Ovary (tissue), 7 donors: ENCODE measurements at regions not wholly inside any gene's neighbourhood (a gene's known extent, or its start where the extent isn't known, plus 50 kb on each side); places are given as distances from the start of the nearest gene placed in this dataset.

ENCODE experiments used
- DNase-seq, 5 donors: peaks; one replicate each; pipeline ENCODE4 v3.0.0-alpha.2; 2019 to 2020
- H3K27ac ChIP-seq, 2 donors: fragments of 200-600 bp; one replicate each; pipeline versions ENCODE4 v1.5.1 to v1.8.0; 2019 to 2022
- H3K27me3 ChIP-seq: fragments of 200-600 bp; one replicate; pipeline ENCODE4 v1.8.0; 2022
- H3K36me3 ChIP-seq: fragments of 200-600 bp; sonication (generic); one replicate; pipeline ENCODE4 v1.5.1; 2019
- H3K4me1 ChIP-seq: one replicate; pipeline ENCODE4 v1.8.1; 2013; ENCODE audit warnings: mild to moderate bottlenecking, moderate library complexity; ENCODE audit not compliant: insufficient read depth
- H3K4me3 ChIP-seq: fragments of 200-600 bp; sonication (generic); one replicate; pipeline ENCODE4 v1.5.1; 2017
- H3K9me3 ChIP-seq, 2 donors: fragments of 200-600 bp in 1 of 2; sonication (generic) in 1 of 2; one replicate each; pipeline versions ENCODE4 v1.5.1 to v1.8.1; 2013 to 2019; ENCODE audit warnings: mild to moderate bottlenecking in 1 of 2, moderate library complexity in 1 of 2
- CTCF ChIP-seq, 3 donors: fragments of 450-650 bp in 2 of 3; fragments of 200-600 bp in 1 of 3; IDR thresholded peaks; one replicate each; pipeline versions ENCODE4 v1.5.1 to v1.8.0; 2016 to 2022; ENCODE audit warnings: antibody characterized with exemption in 3 of 3, mild to moderate bottlenecking in 1 of 3
- EP300 ChIP-seq: sonication (generic); formaldehyde crosslinking; IDR thresholded peaks from one replicate; pipeline ENCODE4 v1.6.1; 2017; ENCODE audit warnings: antibody characterized with exemption
- POLR2A ChIP-seq: fragments of 450-650 bp; IDR thresholded peaks from one replicate; pipeline ENCODE4 v1.6.1; 2017; ENCODE audit warnings: antibody characterized with exemption, mild to moderate bottlenecking, moderate library complexity
- WGBS, 3 donors: extraction: QIAGEN DNeasy Blood & Tissue Kit in 1 of 3; methylation state at CpG; one replicate each; pipeline versions ENCODE4 v1.1.5 to v1.1.7; 2013 to 2017; 5-methylcytosine and 5-hydroxymethylcytosine counted together
- intact Hi-C, 4 donors: fragments of 100-400 bp; cut with DNase I; formaldehyde crosslinking; loops; one replicate each; pipeline versions ENCODE4 v1.11.0 to v1.15.1; 2022 to 2023
- donor health status: DM: no; HTN: no; CAD: no; lungs with moderate emphysema.
- donor health status: DM: no; HTN: no; CAD: no.
- donor health status: Bipolar disorder and iron deficiency.
- donor health status: DM: no; HTN: no; CAD: no.
- donor health status: DM: yes; HTN: yes; CAD: no.

GRCh38 chr7:13036256-13036780, 348.9 kb downstream of the ARL4A start:
- H3K4me1 ChIP-seq, result no peaks in the 10 kb centered on the region
- H3K27ac ChIP-seq, result no peak overlapping the region
- H3K27me3 ChIP-seq, result no peaks in the 10 kb centered on the region
- no peaks in the 10 kb centered on the region for H3K9me3 ChIP-seq
- H3K4me3 ChIP-seq, result no peak overlapping the region
- no peaks in the 10 kb centered on the region for H3K36me3 ChIP-seq
- intact Hi-C loops, result no loop called here
- no peak for DNase-seq
- no peak for TF ChIP-seq POLR2A

- 0 to 58% (median 16%) methylated on average over 1 of the region's 1 CpG for WGBS, 3 donors
- Histone ChIP-seq H3K36me3 (no peaks in the 10 kb centered on the region), H3K4me3 (no peak overlapping the region), H3K27me3 (no peaks in the 10 kb centered on the region), H3K9me3 (no peaks in the 10 kb centered on the region), H3K27ac (no peak overlapping the region), H3K4me1 (no peaks in the 10 kb centered on the region)
- TF ChIP-seq EP300 (no peak), POLR2A (no peak), CTCF (IDR thresholded peaks at IDR 0.05) (no peak)
- DNase-seq, result no peak
- intact Hi-C loops, result no loop called here
These were observed 349.8 kb downstream of the ARL4A start for GRCh38 chr7:13037216-13037615.

DNA sequence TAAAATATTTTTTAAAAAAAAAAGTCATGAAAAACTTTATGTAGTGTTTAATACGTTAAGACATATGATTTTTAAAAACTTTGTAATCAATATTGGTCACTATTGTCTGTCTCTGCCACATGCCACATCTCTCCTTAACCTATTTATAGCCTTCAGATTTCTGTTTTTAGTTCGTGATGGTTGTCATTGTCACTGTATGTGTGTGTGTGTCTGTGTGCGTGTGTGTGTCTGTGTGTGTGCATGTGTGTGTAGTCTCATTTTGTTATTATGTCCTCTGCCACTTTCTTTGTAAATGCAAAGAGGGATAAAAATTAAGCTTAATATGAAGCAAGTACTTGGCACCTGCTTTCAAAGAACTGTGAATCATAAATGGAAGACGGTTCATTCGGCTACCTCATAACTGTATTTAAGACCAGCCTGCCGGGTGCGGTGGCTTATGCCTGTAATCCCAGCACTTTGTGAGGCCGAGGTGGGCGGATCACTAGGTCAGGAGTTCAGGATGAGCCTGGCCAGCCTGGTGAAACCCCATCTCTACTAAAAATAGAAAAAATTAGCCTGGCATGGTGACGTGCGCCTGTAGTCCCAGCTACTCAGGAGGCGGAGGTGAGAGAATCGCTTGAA, 354.0 kb downstream of the ARL4A start:
- 84 to 91% (median 87%) methylated on average over 13 of the region's 13 CpGs for WGBS, 3 donors
- no peaks in the 10 kb centered on the region for H3K9me3 ChIP-seq
- no peaks in the 10 kb centered on the region for H3K4me1 ChIP-seq
- no peak overlapping the region for H3K4me3 ChIP-seq
- intact Hi-C loops, result no loop called here
- no peaks in the 10 kb centered on the region for H3K36me3 ChIP-seq
- DNase-seq, result no peak
- TF ChIP-seq POLR2A (no peak), CTCF (IDR thresholded peaks at IDR 0.05) (no peak), EP300 (no peak)
- no peak overlapping the region for H3K27ac ChIP-seq
- no peaks in the 10 kb centered on the region for H3K27me3 ChIP-seq

DNA sequence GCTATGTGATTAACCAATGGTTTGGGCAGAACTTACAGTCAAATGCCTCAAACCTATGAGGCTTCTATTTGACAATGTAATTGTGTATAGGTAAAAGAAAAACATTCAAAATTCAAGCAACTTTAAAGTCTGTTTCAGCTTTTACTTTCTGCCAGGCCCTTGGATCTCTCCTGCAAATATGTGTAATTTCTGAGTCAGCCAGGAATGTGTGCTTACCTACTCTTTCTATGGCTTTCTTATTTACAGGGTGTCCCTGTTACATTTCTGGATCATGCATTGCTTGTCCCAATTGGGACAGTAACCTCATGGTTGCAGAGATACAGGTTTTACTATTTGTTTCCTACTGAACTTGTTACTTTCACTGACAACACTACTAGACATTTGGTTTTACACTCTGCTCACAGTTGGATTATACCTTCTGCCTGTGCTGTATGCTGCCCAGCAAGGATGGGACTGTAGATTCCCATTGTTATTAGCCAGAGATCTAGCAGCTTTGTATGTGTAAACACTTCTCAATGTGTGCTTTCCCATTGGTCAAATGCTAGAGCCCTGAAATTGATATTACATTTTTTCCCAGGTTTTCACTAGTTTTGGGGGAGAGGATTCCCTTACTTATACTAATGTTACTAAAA, 355.3 kb downstream of the ARL4A start:
- no peaks in the 10 kb centered on the region for H3K36me3 ChIP-seq
- no peak for TF ChIP-seq EP300
- TF ChIP-seq CTCF (IDR thresholded peaks at IDR 0.05), result no peak
- no peak for TF ChIP-seq POLR2A
- no peak for DNase-seq
- H3K4me1 ChIP-seq, result no peaks in the 10 kb centered on the region
- H3K27me3 ChIP-seq, result no peaks in the 10 kb centered on the region
- H3K9me3 ChIP-seq, result no peaks in the 10 kb centered on the region
- H3K4me3 ChIP-seq, result no peak overlapping the region
- no peak overlapping the region for H3K27ac ChIP-seq
- intact Hi-C loops, result no loop called here

GRCh38 chr7:13044309-13044708, 356.9 kb downstream of the ARL4A start:
- 80 to 86% (median 83%) methylated on average over 2 of the region's 2 CpGs for WGBS, 3 donors
- no peaks in the 10 kb centered on the region for H3K36me3 ChIP-seq
- TF ChIP-seq POLR2A (no peak), EP300 (no peak), CTCF (IDR thresholded peaks at IDR 0.05) (no peak)
- no peaks in the 10 kb centered on the region for H3K27me3 ChIP-seq
- H3K9me3 ChIP-seq, result no peaks in the 10 kb centered on the region
- H3K27ac ChIP-seq, result no peak overlapping the region
- intact Hi-C loops, result no loop called here
- no peaks in the 10 kb centered on the region for H3K4me1 ChIP-seq
- no peak for DNase-seq
- no peak overlapping the region for H3K4me3 ChIP-seq
